ENCODE measurements at regions not wholly inside any gene's neighbourhood (a gene's known extent, or its start where the extent isn't known, plus 50 kb on each side); places are given as distances from the start of the nearest gene placed in this dataset.

- no CpG with 5 or more reads among the region's 21 CpGs for WGBS, 2 donors (ENCODE audit: extremely low coverage in 2 of 2, insufficient read length in 2 of 2, insufficient replicate concordance in 1 of 2)
These were observed 435.8 kb upstream of the MGMT start for GRCh38 chr10:129030996-129031843.

GRCh38 chr10:129031844-129032150, 435.2 kb upstream of the MGMT start:
- H3K23ac ChIP-seq (ENCODE audit: low read depth, low read length, poor library complexity): no peak overlapping the region
- no peak overlapping the region for H3K27ac ChIP-seq (replicated peaks; ENCODE audit: low read length)
- H3K4ac ChIP-seq (ENCODE audit: low read length): no peak overlapping the region
- no peak for DNase-seq (ENCODE audit: low spot score)
- no peak overlapping the region for H2BK5ac ChIP-seq (ENCODE audit: low read length)
- H3K18ac ChIP-seq (ENCODE audit: low read length): no peak overlapping the region
- H3K9me3 ChIP-seq (replicated peaks in 1 of 2; ENCODE audit: control insufficient read depth in 2 of 2, insufficient read depth in 1 of 2, low read depth in 1 of 2, low read length in 2 of 2): no peaks in the 10 kb centered on the region
- H4K91ac ChIP-seq (ENCODE audit: low read depth, low read length, poor library complexity): no peak overlapping the region
- no peak overlapping the region for H2BK15ac ChIP-seq (ENCODE audit: low read length)
- no CpG with 5 or more reads among the region's 2 CpGs for WGBS, 2 donors (ENCODE audit: extremely low coverage in 2 of 2, insufficient read length in 2 of 2, insufficient replicate concordance in 1 of 2)
- no peak overlapping the region for H3K9ac ChIP-seq (ENCODE audit: low read depth, low read length, poor library complexity)
- H2AK5ac ChIP-seq (ENCODE audit: low read depth, low read length): no peak overlapping the region
- no peaks in the 10 kb centered on the region for H3K79me1 ChIP-seq (ENCODE audit: low read depth, low read length)
- H3K4me3 ChIP-seq (ENCODE audit: low read length in 2 of 2): no peak overlapping the region
- no peak overlapping the region for H2AFZ ChIP-seq (ENCODE audit: low read length)
- no peak overlapping the region for H3K4me2 ChIP-seq (ENCODE audit: insufficient read depth, low read length, poor library complexity, severe bottlenecking)
- no peak overlapping the region for H2BK12ac ChIP-seq (ENCODE audit: low read length)
- no peaks in the 10 kb centered on the region for H3K27me3 ChIP-seq (ENCODE audit: control insufficient read depth in 3 of 3, insufficient read depth in 3 of 3, low read depth in 1 of 3, low read length in 3 of 3)
- no peaks in the 10 kb centered on the region for H3K36me3 ChIP-seq (replicated peaks in 1 of 2; ENCODE audit: control insufficient read depth in 2 of 2, insufficient read depth in 2 of 2, low read length in 2 of 2)
- no peak overlapping the region for H3K14ac ChIP-seq (ENCODE audit: low read length)
- peaks cover 0 to 5% of the 10 kb centered on the region in 2 donors for H3K4me1 ChIP-seq (ENCODE audit: control insufficient read depth in 2 of 2, insufficient read depth in 1 of 2, low read depth in 1 of 2, low read length in 2 of 2)
- no peak overlapping the region for H4K8ac ChIP-seq (ENCODE audit: low read depth, low read length)
- H2BK120ac ChIP-seq (ENCODE audit: low read depth, low read length): no peak overlapping the region

More at GRCh38 chr10:129030996-129031843, 435.8 kb upstream of the MGMT start:
- no peaks in the 10 kb centered on the region for H3K79me1 ChIP-seq (ENCODE audit: low read depth, low read length)
- H3K4ac ChIP-seq (ENCODE audit: low read length): no peak overlapping the region
- no peak overlapping the region for H3K4me2 ChIP-seq (ENCODE audit: insufficient read depth, low read length, poor library complexity, severe bottlenecking)
- no peak overlapping the region for H3K9ac ChIP-seq (ENCODE audit: low read depth, low read length, poor library complexity)
- no peak overlapping the region for H4K8ac ChIP-seq (ENCODE audit: low read depth, low read length)
- H2AFZ ChIP-seq (ENCODE audit: low read length): no peak overlapping the region
- H2BK15ac ChIP-seq (ENCODE audit: low read length): no peak overlapping the region
- H3K4me3 ChIP-seq (ENCODE audit: low read length in 2 of 2): no peak overlapping the region
- no peaks in the 10 kb centered on the region for H3K36me3 ChIP-seq (replicated peaks in 1 of 2; ENCODE audit: control insufficient read depth in 2 of 2, insufficient read depth in 2 of 2, low read length in 2 of 2)
- H4K91ac ChIP-seq (ENCODE audit: low read depth, low read length, poor library complexity): no peak overlapping the region
- no peak overlapping the region for H3K18ac ChIP-seq (ENCODE audit: low read length)
- no peak overlapping the region for H3K27ac ChIP-seq (replicated peaks; ENCODE audit: low read length)
- peak; percentile 54 for DNase-seq (ENCODE audit: low spot score)
- H3K9me3 ChIP-seq (replicated peaks in 1 of 2; ENCODE audit: control insufficient read depth in 2 of 2, insufficient read depth in 1 of 2, low read depth in 1 of 2, low read length in 2 of 2): no peaks in the 10 kb centered on the region
- H2AK5ac ChIP-seq (ENCODE audit: low read depth, low read length): no peak overlapping the region
- no peak overlapping the region for H3K23ac ChIP-seq (ENCODE audit: low read depth, low read length, poor library complexity)
- H3K4me1 ChIP-seq (ENCODE audit: control insufficient read depth in 2 of 2, insufficient read depth in 1 of 2, low read depth in 1 of 2, low read length in 2 of 2): peaks cover 0 to 5% of the 10 kb centered on the region in 2 donors
- no peak overlapping the region for H2BK120ac ChIP-seq (ENCODE audit: low read depth, low read length)
- H2BK5ac ChIP-seq (ENCODE audit: low read length): no peak overlapping the region
- no peaks in the 10 kb centered on the region for H3K27me3 ChIP-seq (ENCODE audit: control insufficient read depth in 3 of 3, insufficient read depth in 3 of 3, low read depth in 1 of 3, low read length in 3 of 3)
- H3K14ac ChIP-seq (ENCODE audit: low read length): no peak overlapping the region
- no peak overlapping the region for H2BK12ac ChIP-seq (ENCODE audit: low read length)

- Histone ChIP-seq H2AFZ (ENCODE audit: low read length) (no peak overlapping the region), H3K27me3 (ENCODE audit: control insufficient read depth in 3 of 3, insufficient read depth in 3 of 3, low read depth in 1 of 3, low read length in 3 of 3) (no peaks in the 10 kb centered on the region), H2BK12ac (ENCODE audit: low read length) (no peak overlapping the region), H3K79me1 (ENCODE audit: low read depth, low read length) (no peaks in the 10 kb centered on the region), H4K91ac (ENCODE audit: low read depth, low read length, poor library complexity) (no peak overlapping the region), H3K18ac (ENCODE audit: low read length) (peak overlapping the region; percentile 45), H3K9me3 (replicated peaks in 1 of 2; ENCODE audit: control insufficient read depth in 2 of 2, insufficient read depth in 1 of 2, low read depth in 1 of 2, low read length in 2 of 2) (no peaks in the 10 kb centered on the region), H3K27ac (replicated peaks; ENCODE audit: low read length) (no peak overlapping the region), H2BK120ac (ENCODE audit: low read depth, low read length) (peak overlapping the region; percentile 17), H2AK5ac (ENCODE audit: low read depth, low read length) (no peak overlapping the region), H3K14ac (ENCODE audit: low read length) (no peak overlapping the region), H3K4me3 (ENCODE audit: low read length in 2 of 2) (no peak overlapping the region), H3K4me1 (ENCODE audit: control insufficient read depth in 2 of 2, insufficient read depth in 1 of 2, low read depth in 1 of 2, low read length in 2 of 2) (peaks cover 0 to 5% of the 10 kb centered on the region in 2 donors), H3K9ac (ENCODE audit: low read depth, low read length, poor library complexity) (no peak overlapping the region), H3K4ac (ENCODE audit: low read length) (no peak overlapping the region), H4K8ac (ENCODE audit: low read depth, low read length) (no peak overlapping the region), H3K36me3 (replicated peaks in 1 of 2; ENCODE audit: control insufficient read depth in 2 of 2, insufficient read depth in 2 of 2, low read length in 2 of 2) (no peaks in the 10 kb centered on the region), H3K23ac (ENCODE audit: low read depth, low read length, poor library complexity) (no peak overlapping the region), H2BK15ac (ENCODE audit: low read length) (no peak overlapping the region), H3K4me2 (ENCODE audit: insufficient read depth, low read length, poor library complexity, severe bottlenecking) (no peak overlapping the region), H2BK5ac (ENCODE audit: low read length) (no peak overlapping the region)
- DNase-seq (ENCODE audit: low spot score): no peak
- WGBS, 2 donors (ENCODE audit: extremely low coverage in 2 of 2, insufficient read length in 2 of 2, insufficient replicate concordance in 1 of 2): no CpG with 5 or more reads among the region's 28 CpGs
These were observed 434.4 kb upstream of the MGMT start for GRCh38 chr10:129032372-129033313.

- DNase-seq (ENCODE audit: low spot score): no peak
- Histone ChIP-seq H2BK5ac (ENCODE audit: low read length) (no peak overlapping the region), H3K79me1 (ENCODE audit: low read depth, low read length) (no peaks in the 10 kb centered on the region), H4K8ac (ENCODE audit: low read depth, low read length) (no peak overlapping the region), H3K27me3 (ENCODE audit: control insufficient read depth in 3 of 3, insufficient read depth in 3 of 3, low read depth in 1 of 3, low read length in 3 of 3) (no peaks in the 10 kb centered on the region), H2AK5ac (ENCODE audit: low read depth, low read length) (no peak overlapping the region), H2BK120ac (ENCODE audit: low read depth, low read length) (no peak overlapping the region), H3K36me3 (replicated peaks in 1 of 2; ENCODE audit: control insufficient read depth in 2 of 2, insufficient read depth in 2 of 2, low read length in 2 of 2) (no peaks in the 10 kb centered on the region), H2AFZ (ENCODE audit: low read length) (no peak overlapping the region), H3K9ac (ENCODE audit: low read depth, low read length, poor library complexity) (no peak overlapping the region), H2BK15ac (ENCODE audit: low read length) (no peak overlapping the region), H3K4me2 (ENCODE audit: insufficient read depth, low read length, poor library complexity, severe bottlenecking) (no peak overlapping the region), H3K4ac (ENCODE audit: low read length) (no peak overlapping the region), H3K23ac (ENCODE audit: low read depth, low read length, poor library complexity) (no peak overlapping the region), H3K4me1 (ENCODE audit: control insufficient read depth in 2 of 2, insufficient read depth in 1 of 2, low read depth in 1 of 2, low read length in 2 of 2) (peaks cover 0 to 5% of the 10 kb centered on the region in 2 donors), H3K18ac (ENCODE audit: low read length) (no peak overlapping the region), H4K91ac (ENCODE audit: low read depth, low read length, poor library complexity) (no peak overlapping the region), H3K4me3 (ENCODE audit: low read length in 2 of 2) (no peak overlapping the region), H3K9me3 (replicated peaks in 1 of 2; ENCODE audit: control insufficient read depth in 2 of 2, insufficient read depth in 1 of 2, low read depth in 1 of 2, low read length in 2 of 2) (no peaks in the 10 kb centered on the region), H3K14ac (ENCODE audit: low read length) (no peak overlapping the region), H2BK12ac (ENCODE audit: low read length) (no peak overlapping the region), H3K27ac (replicated peaks; ENCODE audit: low read length) (no peak overlapping the region)
- WGBS, 2 donors (ENCODE audit: extremely low coverage in 2 of 2, insufficient read length in 2 of 2, insufficient replicate concordance in 1 of 2): no CpG with 5 or more reads among the region's 8 CpGs
These were observed 433.7 kb upstream of the MGMT start for GRCh38 chr10:129033340-129033739.

Measured in neuronal stem cell (in vitro differentiated cells).